Breast epithelium (tissue), 4 donors: ENCODE measurements at regions not wholly inside any gene's neighbourhood (a gene's known extent, or its start where the extent isn't known, plus 50 kb on each side); places are given as distances from the start of the nearest gene placed in this dataset.

Experiments used
- DNase-seq, 2 donors: peaks; one replicate each; pipeline ENCODE4 v3.0.0-alpha.2; 2019; ENCODE audit warnings: low spot score in 2 of 2
- H3K27ac ChIP-seq, 2 donors: fragments of 200-600 bp; sonication (generic) in 1 of 2; one replicate each; pipeline ENCODE4 v1.5.1; 2016 to 2019; ENCODE audit warnings: mild to moderate bottlenecking in 1 of 2
- H3K27me3 ChIP-seq, 2 donors: fragments of 200-600 bp; sonication (generic) in 1 of 2; one replicate each; pipeline versions ENCODE4 v1.5.1 to v1.6.0; 2017 to 2019; ENCODE audit warnings: control low read depth in 1 of 2, mild to moderate bottlenecking in 1 of 2
- H3K36me3 ChIP-seq: fragments of 200-600 bp; one replicate; pipeline ENCODE4 v1.5.1; 2019
- H3K4me1 ChIP-seq, 2 donors: fragments of 200-600 bp; sonication (generic); one replicate each; pipeline ENCODE4 v1.5.1; 2016 to 2019; ENCODE audit warnings: control low read depth in 1 of 2
- H3K4me3 ChIP-seq, 3 donors: fragments of 200-600 bp; sonication (generic); 1 replicate in 2 of 3; 2 replicates in 1 of 3; pipeline ENCODE4 v1.5.1; 2016 to 2019; ENCODE audit warnings: mild to moderate bottlenecking in 3 of 3, moderate library complexity in 2 of 3
- H3K9me3 ChIP-seq, 2 donors: fragments of 200-600 bp; sonication (generic) in 1 of 2; one replicate each; pipeline ENCODE4 v1.5.1; 2016 to 2019; ENCODE audit warnings: control low read depth in 1 of 2
- CTCF ChIP-seq, 3 donors: fragments of 450-650 bp; IDR thresholded peaks; one replicate each; pipeline ENCODE4 v1.5.1; 2016 to 2017; ENCODE audit warnings: antibody characterized with exemption in 3 of 3, mild to moderate bottlenecking in 3 of 3, moderate library complexity in 3 of 3
- POLR2A ChIP-seq: fragments of 450-650 bp; IDR thresholded peaks from one replicate; pipeline ENCODE4 v1.6.1; 2016; ENCODE audit warnings: antibody characterized with exemption, mild to moderate bottlenecking, moderate library complexity
- POLR2AphosphoS5 ChIP-seq, 3 donors: sonication (generic); formaldehyde crosslinking; IDR thresholded peaks; one replicate each; pipeline ENCODE4 v1.6.1; 2017; ENCODE audit warnings: antibody characterized with exemption in 3 of 3
- intact Hi-C: fragments of 100-400 bp; cut with DNase I; formaldehyde crosslinking; loops from one replicate; pipeline ENCODE4 v1.15.1; 2023; ENCODE audit warnings: low total_unique reads

DNA sequence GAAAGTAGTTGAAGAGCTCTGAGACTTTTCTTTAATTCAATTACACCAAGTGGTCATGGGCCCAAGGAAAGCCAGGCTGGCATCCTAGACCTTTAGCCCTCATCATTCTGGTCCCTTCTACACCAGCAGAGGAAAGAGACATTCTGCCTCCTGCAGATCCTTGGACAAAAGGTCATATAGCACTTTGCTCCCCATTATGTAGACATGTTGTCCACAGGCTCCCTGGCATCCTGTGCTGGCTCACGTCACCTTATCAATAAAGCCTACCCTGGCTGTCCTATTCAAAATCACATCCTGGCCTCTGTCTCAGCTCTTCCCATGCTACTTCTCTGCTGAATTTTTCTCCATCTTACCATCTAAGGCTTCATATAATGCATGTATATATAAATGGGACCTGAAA is 61.6 kb upstream of the MAF start:
- Histone ChIP-seq H3K4me1 (no peaks in the 10 kb centered on the region), H3K27ac (no peak overlapping the region), H3K36me3 (no peaks in the 10 kb centered on the region), H3K4me3 (no peak overlapping the region), H3K27me3 (no peaks in the 10 kb centered on the region), H3K9me3 (no peaks in the 10 kb centered on the region)
- no peak for DNase-seq
- intact Hi-C loops, result loop anchor here (5.0 kb wide), 1 partner anchor 420 kb away; no protein-coding TSS in a partner anchor
- TF ChIP-seq POLR2A (no peak), POLR2AphosphoS5 (IDR thresholded peaks at IDR 0.05) (no peak), CTCF (IDR thresholded peaks at IDR 0.05) (no peak)

DNA sequence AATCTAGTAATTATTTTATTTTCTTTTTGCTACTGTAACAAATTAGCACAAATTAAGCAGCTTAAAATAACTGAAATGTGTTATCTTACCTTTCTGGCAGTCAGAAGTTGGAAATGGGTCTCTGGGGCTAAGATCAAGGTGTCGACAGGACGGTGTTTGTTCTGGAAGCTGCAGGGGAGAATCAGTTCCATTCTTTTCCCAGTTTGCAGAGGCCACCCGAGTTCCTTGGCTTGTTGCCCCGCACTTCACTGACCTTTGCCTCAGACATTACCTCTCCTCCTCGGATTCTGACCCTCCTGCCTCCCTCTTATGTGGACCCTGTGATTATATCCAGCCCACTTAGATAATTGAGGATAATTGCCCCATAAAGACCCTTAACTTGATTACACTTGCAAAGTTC is 61.0 kb upstream of the MAF start:
- no peak overlapping the region for H3K27ac ChIP-seq
- H3K27me3 ChIP-seq, result no peaks in the 10 kb centered on the region
- no peaks in the 10 kb centered on the region for H3K36me3 ChIP-seq
- H3K9me3 ChIP-seq, result no peaks in the 10 kb centered on the region
- DNase-seq, result no peak
- H3K4me3 ChIP-seq, result no peak overlapping the region
- TF ChIP-seq CTCF (IDR thresholded peaks at IDR 0.05) (no peak), POLR2AphosphoS5 (IDR thresholded peaks at IDR 0.05) (no peak), POLR2A (no peak)
- no peaks in the 10 kb centered on the region for H3K4me1 ChIP-seq
- intact Hi-C loops, result loop anchor here (5.0 kb wide), 1 partner anchor 421 kb away; no protein-coding TSS in a partner anchor

- no peaks in the 10 kb centered on the region for H3K4me1 ChIP-seq
- TF ChIP-seq POLR2AphosphoS5 (IDR thresholded peaks at IDR 0.05) (no peak), CTCF (IDR thresholded peaks at IDR 0.05) (no peak), POLR2A (no peak)
Measured at GRCh38 chr16:79659344-79659743, 58.8 kb upstream of the MAF start.

DNA sequence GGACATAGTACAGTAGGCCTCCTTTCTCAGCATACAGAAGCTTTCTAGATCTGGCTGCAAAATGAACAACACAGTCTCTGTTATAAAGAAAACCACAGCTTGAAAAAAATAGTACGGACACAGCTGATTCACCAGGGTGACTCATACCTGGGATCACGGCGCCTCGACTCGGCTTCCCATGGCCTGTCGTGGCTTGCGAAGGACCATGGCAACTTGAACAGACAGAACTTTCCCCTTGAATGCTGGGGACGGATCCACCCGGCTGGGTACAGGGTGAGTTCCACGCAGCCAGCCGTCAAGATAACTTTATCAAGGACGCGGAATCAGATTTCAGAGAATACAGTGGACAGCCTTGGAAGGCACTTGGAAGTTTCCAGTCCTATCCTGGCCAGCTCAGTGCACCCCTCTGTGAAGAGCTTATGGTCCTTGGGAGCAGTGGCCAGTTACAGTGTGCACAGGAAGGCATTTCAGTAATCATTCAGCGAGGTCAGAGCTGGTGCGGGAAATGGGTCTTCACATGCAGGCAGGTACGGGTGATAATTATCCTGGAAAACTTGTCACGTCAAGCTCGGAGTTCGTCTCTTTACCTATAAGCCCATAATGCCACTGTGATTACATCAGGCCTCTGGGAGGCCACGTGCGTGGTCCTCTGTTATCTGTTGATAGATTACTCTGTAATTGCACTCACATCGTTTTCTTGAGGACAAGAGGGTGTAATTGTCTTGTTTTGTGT is 57.9 kb upstream of the MAF start:
- H3K27ac ChIP-seq, result peak overlapping the region; percentile 64 to 79
- TF ChIP-seq POLR2A (no peak), POLR2AphosphoS5 (IDR thresholded peaks at IDR 0.05) (peak in 1 of 3 donors; percentile 43), CTCF (IDR thresholded peaks at IDR 0.05) (no peak)
- intact Hi-C loops, result no loop called here
- H3K36me3 ChIP-seq, result no peaks in the 10 kb centered on the region
- H3K4me1 ChIP-seq, result no peaks in the 10 kb centered on the region
- no peaks in the 10 kb centered on the region for H3K9me3 ChIP-seq
- DNase-seq, result peak; percentile 66 to 79
- H3K27me3 ChIP-seq, result no peaks in the 10 kb centered on the region
- H3K4me3 ChIP-seq, result no peak overlapping the region

More at GRCh38 chr16:79659344-79659743, 58.8 kb upstream of the MAF start:
- Histone ChIP-seq H3K9me3 (no peaks in the 10 kb centered on the region), H3K36me3 (no peaks in the 10 kb centered on the region), H3K4me3 (no peak overlapping the region), H3K27me3 (no peaks in the 10 kb centered on the region), H3K27ac (no peak overlapping the region)
- intact Hi-C loops, result no loop called here
- no peak for DNase-seq

DNA sequence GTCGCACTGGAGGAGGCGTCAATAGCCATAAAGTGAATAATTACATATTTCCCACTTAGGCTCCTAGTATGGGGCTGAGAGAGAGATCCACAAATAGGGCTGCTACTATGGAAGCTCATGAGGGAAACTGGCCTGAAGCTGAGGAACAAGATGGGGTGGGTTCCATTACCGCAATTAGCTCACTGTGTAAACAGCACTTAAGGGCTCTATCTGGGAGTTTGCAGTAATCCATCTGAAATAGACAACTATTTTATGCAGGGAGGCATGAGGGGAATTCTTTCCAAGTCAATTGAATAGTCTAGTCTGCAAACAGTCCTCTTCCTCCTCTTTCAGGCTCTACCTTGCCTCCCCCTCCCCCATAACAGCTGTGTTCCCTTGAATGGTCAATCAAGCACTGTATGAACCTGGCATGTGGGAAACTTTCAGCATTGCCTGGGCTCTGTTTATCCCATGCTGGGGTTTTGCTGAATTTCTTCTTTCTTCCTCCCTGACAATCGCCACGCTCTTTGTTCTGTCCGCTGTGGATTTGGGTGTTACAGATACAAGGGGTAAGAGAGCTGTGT is 56.1 kb upstream of the MAF start:
- no peak overlapping the region for H3K27ac ChIP-seq
- no peak for TF ChIP-seq POLR2AphosphoS5 (IDR thresholded peaks at IDR 0.05)
- TF ChIP-seq CTCF (IDR thresholded peaks at IDR 0.05), result no peak
- TF ChIP-seq POLR2A, result no peak
- H3K27me3 ChIP-seq, result no peaks in the 10 kb centered on the region
- H3K4me1 ChIP-seq, result no peaks in the 10 kb centered on the region
- H3K4me3 ChIP-seq, result no peak overlapping the region
- intact Hi-C loops, result no loop called here
- no peaks in the 10 kb centered on the region for H3K36me3 ChIP-seq
- no peak for DNase-seq
- no peaks in the 10 kb centered on the region for H3K9me3 ChIP-seq
